ENCODE measurements at regions not wholly inside any gene's neighbourhood (a gene's known extent, or its start where the extent isn't known, plus 50 kb on each side); places are given as distances from the start of the nearest gene placed in this dataset.

GRCh38 chr5:42974536-42974935 is 65.6 kb downstream of the ANXA2R start:
- TF ChIP-seq CTCF (IDR thresholded peaks at IDR 0.05) (no peak), EZH2phosphoT487 (IDR thresholded peaks at IDR 0.05) (no peak)
